Parathyroid adenoma (tissue), 2 donors: ENCODE measurements at regions not wholly inside any gene's neighbourhood (a gene's known extent, or its start where the extent isn't known, plus 50 kb on each side); places are given as distances from the start of the nearest gene placed in this dataset.
"Not testable (repeated sequence)": the region's sequence is repeated elsewhere in the genome, so short reads cannot be mapped to it uniquely, and the experiment has no call there.

Experiments used
- H2AFZ ChIP-seq: fragments of 300-600 bp; sonication (generic); one replicate; pipeline ENCODE4 v1.7.0; 2017; ENCODE audit warnings: antibody characterized with exemption, mild to moderate bottlenecking
- H3K27ac ChIP-seq: fragments of 300-600 bp; sonication (generic); one replicate; pipeline ENCODE4 v1.7.0; 2017
- H3K27me3 ChIP-seq: fragments of 300-600 bp; sonication (generic); one replicate; pipeline ENCODE4 v1.7.0; 2017; ENCODE audit warnings: low read length; ENCODE audit not compliant: control insufficient read depth, insufficient read depth
- H3K36me3 ChIP-seq: fragments of 300-600 bp; sonication (generic); one replicate; pipeline ENCODE4 v1.7.0; 2017; ENCODE audit warnings: low read length; ENCODE audit not compliant: control insufficient read depth, insufficient read depth
- H3K4me1 ChIP-seq: fragments of 300-600 bp; sonication (generic); one replicate; pipeline ENCODE4 v1.7.0; 2017; ENCODE audit warnings: control low read depth
- H3K4me2 ChIP-seq: fragments of 300-600 bp; sonication (generic); one replicate; pipeline ENCODE4 v1.7.0; 2017; ENCODE audit warnings: low read length
- H3K4me3 ChIP-seq: fragments of 300-600 bp; sonication (generic); one replicate; pipeline ENCODE4 v1.7.0; 2017; ENCODE audit warnings: low read depth, low read length
- H3K79me2 ChIP-seq: fragments of 300-600 bp; sonication (generic); one replicate; pipeline ENCODE4 v1.7.0; 2017; ENCODE audit warnings: control low read depth
- H3K9ac ChIP-seq: fragments of 300-600 bp; sonication (generic); one replicate; pipeline ENCODE4 v1.7.0; 2017; ENCODE audit warnings: mild to moderate bottlenecking
- H3K9me3 ChIP-seq: fragments of 300-600 bp; sonication (generic); one replicate; pipeline ENCODE4 v1.7.0; 2017; ENCODE audit warnings: low read length; ENCODE audit not compliant: control insufficient read depth
- CTCF ChIP-seq: fragments of 300-600 bp; sonication (generic); IDR thresholded peaks from one replicate; pipeline ENCODE4 v1.7.0; 2017; ENCODE audit warnings: antibody characterized with exemption, mild to moderate bottlenecking
- donor health status: primary hyperparathyroidism.

- TF ChIP-seq CTCF = no peak
- H3K9me3 ChIP-seq = no peaks in the 10 kb centered on the region
- H3K79me2 ChIP-seq = no peaks in the 10 kb centered on the region
- H3K9ac ChIP-seq = no peak overlapping the region
- no peaks in the 10 kb centered on the region for H3K27me3 ChIP-seq
- H3K4me3 ChIP-seq = no peak overlapping the region
- H3K4me2 ChIP-seq = no peak overlapping the region
- no peaks in the 10 kb centered on the region for H3K36me3 ChIP-seq
- no peak overlapping the region for H3K27ac ChIP-seq
- H3K4me1 ChIP-seq = no peaks in the 10 kb centered on the region
- H2AFZ ChIP-seq = no peak overlapping the region
These were observed 97.2 kb upstream of the CARD11 start for GRCh38 chr7:3140834-3141233.

- H3K9ac ChIP-seq = no peak overlapping the region
- H3K27me3 ChIP-seq = no peaks in the 10 kb centered on the region
- H3K4me3 ChIP-seq = no peak overlapping the region
- no peaks in the 10 kb centered on the region for H3K4me1 ChIP-seq
- no peak for TF ChIP-seq CTCF
- no peak overlapping the region for H3K4me2 ChIP-seq
- no peak overlapping the region for H3K27ac ChIP-seq
- H3K79me2 ChIP-seq = no peaks in the 10 kb centered on the region
- H3K9me3 ChIP-seq = no peaks in the 10 kb centered on the region
- no peaks in the 10 kb centered on the region for H3K36me3 ChIP-seq
- H2AFZ ChIP-seq = no peak overlapping the region
These were observed 97.7 kb upstream of the CARD11 start for GRCh38 chr7:3141326-3141725.

- H3K9me3 ChIP-seq = no peaks in the 10 kb centered on the region
- H3K4me3 ChIP-seq = no peak overlapping the region
- H2AFZ ChIP-seq = no peak overlapping the region
- no peaks in the 10 kb centered on the region for H3K27me3 ChIP-seq
- no peak overlapping the region for H3K9ac ChIP-seq
- TF ChIP-seq CTCF = no peak
- H3K4me1 ChIP-seq = no peaks in the 10 kb centered on the region
- H3K27ac ChIP-seq = no peak overlapping the region
- no peaks in the 10 kb centered on the region for H3K79me2 ChIP-seq
- H3K36me3 ChIP-seq = no peaks in the 10 kb centered on the region
- no peak overlapping the region for H3K4me2 ChIP-seq
These were observed 100.5 kb upstream of the CARD11 start for GRCh38 chr7:3143869-3144775.

- not testable (repeated sequence) for H3K27ac ChIP-seq, H3K4me2 ChIP-seq
These were observed 101.1 kb upstream of the CARD11 start for GRCh38 chr7:3144776-3145125.

GRCh38 chr7:3146571-3147226, 103.0 kb upstream of the CARD11 start:
- Histone ChIP-seq H3K9ac (no peak overlapping the region), H3K4me3 (no peak overlapping the region), H3K36me3 (no peaks in the 10 kb centered on the region), H3K27ac (no peak overlapping the region), H2AFZ (no peak overlapping the region), H3K9me3 (no peaks in the 10 kb centered on the region), H3K79me2 (no peaks in the 10 kb centered on the region), H3K4me1 (no peaks in the 10 kb centered on the region), H3K27me3 (no peaks in the 10 kb centered on the region), H3K4me2 (no peak overlapping the region)
- TF ChIP-seq CTCF = no peak

More at GRCh38 chr7:3144776-3145125, 101.1 kb upstream of the CARD11 start:
- H3K36me3 ChIP-seq, H3K27me3 ChIP-seq, H3K79me2 ChIP-seq, H3K4me3 ChIP-seq, H2AFZ ChIP-seq, H3K9ac ChIP-seq, H3K9me3 ChIP-seq, H3K4me1 ChIP-seq: not testable (repeated sequence)

- H3K27me3 ChIP-seq, H3K9me3 ChIP-seq: not testable (repeated sequence)
These were observed 104.8 kb upstream of the CARD11 start for GRCh38 chr7:3148471-3148870.

More at GRCh38 chr7:3148471-3148870, 104.8 kb upstream of the CARD11 start:
- H3K27ac ChIP-seq, H3K4me1 ChIP-seq, H3K36me3 ChIP-seq, H3K4me3 ChIP-seq, H3K4me2 ChIP-seq, H3K79me2 ChIP-seq, H3K9ac ChIP-seq, H2AFZ ChIP-seq: not testable (repeated sequence)
